T-helper 1 cell treated with Interleukin-12 subunit alpha and Interleukin-12 subunit beta and Interleukin-4 antibody, amounts not matched to agents 30 μg/mL and 1 μg/mL, for 36 hours (primary cell): ENCODE measurements at regions not wholly inside any gene's neighbourhood (a gene's known extent, or its start where the extent isn't known, plus 50 kb on each side); places are given as distances from the start of the nearest gene placed in this dataset.
"Not testable (repeated sequence)": the region's sequence is repeated elsewhere in the genome, so short reads cannot be mapped to it uniquely, and the experiment has no call there.

Experiments used
- H3K27ac Mint-ChIP-seq: one replicate; pipeline ENCODE4 v1.8.0; 2021; ENCODE audit warnings: mild to moderate bottlenecking, mixed read lengths
- H3K27me3 Mint-ChIP-seq: one replicate; pipeline ENCODE4 v1.8.0; 2021; ENCODE audit warnings: low read depth, mixed read lengths
- H3K36me3 Mint-ChIP-seq: one replicate; pipeline ENCODE4 v1.8.0; 2021; ENCODE audit warnings: low read depth, mixed read lengths
- H3K4me1 Mint-ChIP-seq: one replicate; pipeline ENCODE4 v1.8.0; 2021; ENCODE audit warnings: low read depth, mixed read lengths
- H3K4me3 Mint-ChIP-seq: one replicate; pipeline ENCODE4 v1.8.0; 2021; ENCODE audit warnings: mild to moderate bottlenecking, moderate library complexity, mixed read lengths
- H3K9me3 Mint-ChIP-seq: one replicate; pipeline ENCODE4 v1.8.0; 2021; ENCODE audit warnings: mixed read lengths

DNA sequence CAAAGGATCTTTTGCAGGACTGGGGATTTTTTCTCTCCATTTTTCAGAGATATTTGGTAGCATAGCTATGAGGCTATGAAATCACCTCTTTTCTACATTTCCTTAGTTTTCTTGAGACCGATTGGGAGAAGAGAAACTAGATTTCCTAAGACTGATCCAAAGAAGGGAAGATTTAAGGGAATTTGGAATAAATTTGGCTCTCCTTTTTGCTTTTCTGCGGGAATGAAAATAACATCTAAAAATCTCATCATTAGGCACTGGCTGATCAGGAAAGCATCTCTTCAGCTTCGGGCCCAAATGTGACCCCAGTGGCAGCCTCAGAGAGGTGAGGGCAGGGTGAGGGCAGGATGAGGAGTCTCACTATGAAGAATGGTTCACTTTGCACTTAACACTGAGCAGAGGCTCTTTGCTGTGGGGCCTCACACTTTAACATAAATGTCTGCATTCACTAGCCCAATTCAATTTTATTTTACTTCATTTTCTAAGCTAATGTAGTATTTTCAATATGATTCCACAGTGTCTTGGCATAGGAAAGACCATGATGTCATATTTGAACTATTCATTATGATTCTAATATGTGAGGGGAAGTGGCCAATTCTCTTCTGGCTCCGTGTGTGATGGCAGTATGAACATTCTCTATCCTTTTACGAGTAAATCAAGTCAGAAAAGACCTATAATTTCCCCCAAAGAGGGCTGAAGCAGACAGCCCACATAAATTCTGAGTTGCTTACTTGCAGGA lies 193.2 kb downstream of the MEX3B start:
- no peaks in the 10 kb centered on the region for H3K27me3 Mint-ChIP-seq
- no peak overlapping the region for H3K4me3 Mint-ChIP-seq
- no peaks in the 10 kb centered on the region for H3K36me3 Mint-ChIP-seq
- no peaks in the 10 kb centered on the region for H3K4me1 Mint-ChIP-seq
- no peak overlapping the region for H3K27ac Mint-ChIP-seq
- no peaks in the 10 kb centered on the region for H3K9me3 Mint-ChIP-seq

DNA sequence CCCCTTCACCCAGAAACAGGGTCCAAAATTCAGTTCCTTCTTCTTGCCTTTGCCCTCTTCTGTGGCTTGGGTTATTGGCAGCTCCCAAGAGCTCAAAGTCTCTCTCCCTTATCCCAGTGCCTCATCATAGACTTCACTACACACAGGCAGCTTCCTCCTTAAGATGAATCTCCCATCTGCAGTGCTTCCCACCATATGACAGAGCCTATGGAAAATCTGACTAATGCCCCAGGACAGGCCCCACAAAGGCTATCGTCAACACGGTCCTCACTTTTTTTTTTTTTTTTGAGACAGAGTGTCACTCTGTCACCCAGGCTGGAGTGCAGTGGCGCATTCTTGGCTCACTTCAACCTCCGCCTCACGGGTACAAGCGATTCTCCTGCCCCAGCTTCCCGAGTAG lies 194.1 kb downstream of the MEX3B start:
- H3K4me3 Mint-ChIP-seq: no peak overlapping the region
- H3K4me1 Mint-ChIP-seq: no peaks in the 10 kb centered on the region
- H3K27ac Mint-ChIP-seq: no peak overlapping the region
- H3K9me3 Mint-ChIP-seq: no peaks in the 10 kb centered on the region
- H3K36me3 Mint-ChIP-seq: no peaks in the 10 kb centered on the region
- no peaks in the 10 kb centered on the region for H3K27me3 Mint-ChIP-seq

DNA sequence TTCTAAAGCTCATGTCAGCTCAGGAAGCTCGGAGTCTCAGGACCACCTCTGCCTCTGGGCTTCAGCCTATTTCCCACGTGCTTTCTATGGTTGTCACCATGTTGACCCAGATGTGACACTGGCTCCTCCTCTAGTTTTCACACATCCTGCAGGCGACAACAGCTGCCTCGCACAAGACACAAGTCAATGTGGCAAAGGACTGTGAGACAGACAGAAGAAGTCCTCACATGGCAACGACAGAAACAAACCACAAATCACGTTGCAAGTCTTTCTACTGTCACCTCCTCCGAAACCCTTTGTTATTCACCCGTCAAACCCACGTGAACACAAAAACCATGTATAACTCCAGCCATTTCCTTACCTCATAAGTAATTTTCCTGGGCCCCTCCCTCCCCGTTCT lies 194.5 kb downstream of the MEX3B start:
- no peaks in the 10 kb centered on the region for H3K27me3 Mint-ChIP-seq
- no peaks in the 10 kb centered on the region for H3K9me3 Mint-ChIP-seq
- no peaks in the 10 kb centered on the region for H3K36me3 Mint-ChIP-seq
- H3K4me1 Mint-ChIP-seq: no peaks in the 10 kb centered on the region
- no peak overlapping the region for H3K4me3 Mint-ChIP-seq
- no peak overlapping the region for H3K27ac Mint-ChIP-seq

DNA sequence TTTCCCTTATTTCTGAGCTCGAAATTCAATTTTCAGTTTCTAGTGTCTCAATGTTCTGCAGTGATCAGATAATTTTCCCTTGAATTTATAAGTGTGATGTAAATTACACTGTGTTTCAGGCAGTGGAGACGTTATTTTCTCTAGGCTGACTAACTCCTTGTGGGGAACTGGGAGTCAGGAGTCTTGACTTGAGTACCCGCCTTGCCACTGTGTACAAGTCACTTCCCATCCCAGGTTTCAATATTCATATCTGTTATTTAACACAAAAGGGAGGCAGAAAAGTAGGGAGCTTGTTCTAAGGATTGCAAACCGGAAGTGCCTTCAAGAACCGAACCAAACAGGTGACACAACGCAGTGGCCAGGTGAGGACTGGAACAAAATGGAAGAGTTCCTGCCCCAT lies 196.5 kb downstream of the MEX3B start:
- Mint-ChIP-seq H3K27ac (no peak overlapping the region), H3K27me3 (no peaks in the 10 kb centered on the region), H3K9me3 (no peaks in the 10 kb centered on the region), H3K36me3 (no peaks in the 10 kb centered on the region), H3K4me3 (no peak overlapping the region), H3K4me1 (no peaks in the 10 kb centered on the region)

DNA sequence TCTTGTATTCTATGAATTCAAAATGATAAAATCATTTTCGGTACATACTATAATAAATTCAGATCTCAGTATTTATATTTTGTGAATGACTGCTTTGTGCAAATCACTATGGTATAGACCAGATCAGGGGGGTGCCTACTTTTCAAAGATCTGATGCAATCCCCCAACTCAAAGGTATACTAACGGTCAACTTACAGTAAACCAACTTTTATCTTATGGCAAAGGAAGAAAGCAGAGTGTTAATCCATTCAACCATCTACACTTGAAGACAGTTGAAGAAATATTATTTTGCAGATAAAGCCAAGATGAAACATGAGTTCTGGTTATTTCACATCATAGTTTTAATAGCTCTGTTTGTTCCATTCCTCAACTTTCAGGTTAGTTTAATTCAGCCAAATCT lies 197.1 kb downstream of the MEX3B start:
- Mint-ChIP-seq H3K36me3 (no peaks in the 10 kb centered on the region), H3K27me3 (no peaks in the 10 kb centered on the region), H3K9me3 (no peaks in the 10 kb centered on the region), H3K4me1 (no peaks in the 10 kb centered on the region), H3K4me3 (no peak overlapping the region), H3K27ac (no peak overlapping the region)

DNA sequence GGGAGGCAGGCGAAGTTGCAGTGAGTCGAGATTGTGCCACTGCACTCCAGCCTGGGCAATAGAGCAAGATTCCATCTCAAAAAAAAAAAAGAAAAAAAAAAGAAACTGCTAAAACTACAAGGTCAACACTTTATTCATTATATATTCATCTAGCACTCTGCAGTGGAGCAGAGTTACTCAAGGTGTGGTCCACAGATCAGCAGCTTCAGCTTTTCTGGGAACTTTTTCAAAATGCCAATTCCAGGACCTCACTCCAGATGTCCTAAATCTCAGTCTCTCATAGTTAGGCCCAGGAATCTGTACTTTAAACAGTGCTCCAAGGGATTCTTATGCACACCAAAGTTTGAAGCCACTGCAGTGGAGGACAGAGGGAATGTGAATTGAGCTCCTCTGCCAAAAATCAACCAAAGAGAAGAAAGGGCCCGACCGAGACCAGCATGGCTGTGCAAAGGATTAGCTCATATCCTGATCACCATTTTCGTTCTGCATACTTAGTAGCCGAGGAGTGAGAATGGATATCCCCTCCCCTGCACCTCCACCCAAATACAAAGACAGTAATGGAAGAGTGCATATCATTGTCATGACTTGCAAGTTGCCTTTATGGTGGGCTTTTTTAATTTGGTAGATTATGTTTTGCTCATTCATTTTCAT lies 201.9 kb downstream of the MEX3B start:
- Mint-ChIP-seq H3K9me3 (no peaks in the 10 kb centered on the region), H3K4me3 (no peak overlapping the region), H3K27ac (no peak overlapping the region), H3K36me3 (no peaks in the 10 kb centered on the region), H3K4me1 (no peaks in the 10 kb centered on the region), H3K27me3 (no peaks in the 10 kb centered on the region)

DNA sequence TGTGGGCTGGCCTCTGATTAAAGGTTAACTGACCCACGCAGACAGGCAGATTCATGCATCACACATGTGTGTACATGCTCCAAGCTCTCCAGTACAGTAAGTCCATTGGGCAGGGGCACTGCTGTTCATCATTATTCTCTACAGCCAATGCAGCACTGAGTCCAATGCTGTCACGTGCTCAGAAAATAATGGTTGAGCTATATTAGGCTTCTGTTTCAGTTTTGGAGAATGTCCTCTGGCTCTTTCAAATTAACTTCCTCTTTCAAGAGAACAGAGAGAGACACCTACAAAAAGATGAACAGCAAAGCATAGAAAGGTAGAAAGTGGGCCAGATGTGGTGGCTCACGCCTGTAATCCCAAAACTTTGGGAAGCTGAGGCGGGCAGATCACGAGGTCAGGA lies 202.6 kb downstream of the MEX3B start:
- no peaks in the 10 kb centered on the region for H3K9me3 Mint-ChIP-seq
- H3K4me3 Mint-ChIP-seq: no peak overlapping the region
- H3K27me3 Mint-ChIP-seq: no peaks in the 10 kb centered on the region
- H3K27ac Mint-ChIP-seq: no peak overlapping the region
- H3K36me3 Mint-ChIP-seq: no peaks in the 10 kb centered on the region
- no peaks in the 10 kb centered on the region for H3K4me1 Mint-ChIP-seq

DNA sequence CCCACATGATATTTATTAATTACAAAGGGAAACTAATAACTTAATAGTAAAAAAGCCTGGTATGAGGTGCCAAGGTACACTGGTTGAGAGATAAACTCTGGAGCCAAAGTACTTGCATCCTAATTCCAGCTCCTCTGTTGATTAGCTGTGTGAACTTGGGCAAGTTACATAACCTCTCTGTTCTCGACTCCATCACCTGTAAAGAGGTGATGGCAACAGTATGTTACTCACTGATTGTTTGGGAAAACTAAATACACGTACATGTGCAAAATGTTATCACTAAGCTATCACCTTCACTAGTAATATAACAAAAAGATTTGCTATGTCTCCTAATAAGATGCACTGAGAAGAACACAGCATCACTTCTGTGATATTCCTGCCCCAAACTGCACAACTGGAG lies 206.4 kb downstream of the MEX3B start:
- Mint-ChIP-seq H3K9me3 (no peaks in the 10 kb centered on the region), H3K27me3 (no peaks in the 10 kb centered on the region), H3K4me3 (no peak overlapping the region), H3K4me1 (no peaks in the 10 kb centered on the region), H3K36me3 (no peaks in the 10 kb centered on the region), H3K27ac (no peak overlapping the region)

DNA sequence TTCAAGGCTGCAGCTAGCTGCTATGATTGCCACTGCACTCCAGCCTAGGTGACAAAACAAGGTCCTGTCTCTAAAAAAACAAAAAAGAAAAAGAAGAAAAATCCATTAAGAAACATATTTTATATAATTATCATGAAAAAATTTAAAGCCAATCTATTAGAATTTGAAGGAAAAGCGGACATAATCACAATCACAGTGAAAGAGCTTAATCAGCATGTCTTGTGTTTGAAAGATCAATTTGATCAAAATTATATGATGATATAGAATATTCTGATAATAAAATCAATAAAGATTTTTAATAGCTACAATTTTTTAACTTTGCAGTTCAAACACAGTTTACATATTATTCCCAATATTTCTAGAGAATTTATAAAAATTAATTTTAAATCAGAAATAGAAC lies 210.1 kb downstream of the MEX3B start:
- Mint-ChIP-seq H3K36me3 (no peaks in the 10 kb centered on the region), H3K4me1 (no peaks in the 10 kb centered on the region), H3K27ac (no peak overlapping the region), H3K27me3 (no peaks in the 10 kb centered on the region), H3K9me3 (no peaks in the 10 kb centered on the region), H3K4me3 (no peak overlapping the region)

DNA sequence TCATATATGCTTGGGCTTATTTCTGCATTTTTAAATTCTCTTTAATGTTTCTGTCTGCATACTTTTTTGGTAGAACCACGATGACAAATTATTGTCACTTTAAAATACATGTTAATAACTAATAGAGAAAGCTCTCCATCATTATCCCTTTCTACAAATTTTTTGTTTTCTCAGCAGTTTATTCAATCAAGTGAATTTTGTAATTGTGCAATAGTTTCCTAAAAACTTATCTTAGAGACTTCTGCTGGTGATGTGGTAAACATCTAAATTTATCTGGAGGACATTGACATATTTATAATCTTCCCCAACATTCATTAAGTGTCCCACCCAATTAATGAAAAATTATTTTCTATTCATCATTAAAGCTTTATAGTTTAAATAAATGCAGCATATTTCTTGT lies 215.3 kb downstream of the MEX3B start:
- no peak overlapping the region for H3K27ac Mint-ChIP-seq
- H3K4me3 Mint-ChIP-seq: no peak overlapping the region
- no peaks in the 10 kb centered on the region for H3K9me3 Mint-ChIP-seq
- H3K27me3 Mint-ChIP-seq: no peaks in the 10 kb centered on the region
- H3K36me3 Mint-ChIP-seq: no peaks in the 10 kb centered on the region
- H3K4me1 Mint-ChIP-seq: no peaks in the 10 kb centered on the region

DNA sequence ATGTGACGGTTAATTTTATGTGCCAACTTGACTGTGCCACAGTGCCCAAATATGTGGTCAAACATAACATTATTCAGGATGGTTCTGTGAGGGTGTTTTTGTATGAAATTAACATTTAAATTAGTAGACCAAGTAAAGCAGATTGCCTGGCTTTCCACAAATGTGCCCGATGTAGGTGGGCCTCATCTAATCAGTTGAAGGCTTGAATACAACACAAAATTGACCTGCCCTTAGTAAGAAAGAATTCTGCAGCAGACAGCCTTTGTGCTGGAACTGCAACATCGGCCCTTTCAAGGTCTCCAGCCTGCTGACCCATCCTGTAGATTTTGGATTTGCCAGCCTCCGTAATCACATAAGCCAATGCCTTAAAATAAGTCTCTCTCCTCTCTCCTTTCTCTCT lies 215.9 kb downstream of the MEX3B start:
- Mint-ChIP-seq H3K4me1 (no peaks in the 10 kb centered on the region), H3K27ac (no peak overlapping the region), H3K9me3 (no peaks in the 10 kb centered on the region), H3K4me3 (no peak overlapping the region), H3K27me3 (no peaks in the 10 kb centered on the region), H3K36me3 (no peaks in the 10 kb centered on the region)

DNA sequence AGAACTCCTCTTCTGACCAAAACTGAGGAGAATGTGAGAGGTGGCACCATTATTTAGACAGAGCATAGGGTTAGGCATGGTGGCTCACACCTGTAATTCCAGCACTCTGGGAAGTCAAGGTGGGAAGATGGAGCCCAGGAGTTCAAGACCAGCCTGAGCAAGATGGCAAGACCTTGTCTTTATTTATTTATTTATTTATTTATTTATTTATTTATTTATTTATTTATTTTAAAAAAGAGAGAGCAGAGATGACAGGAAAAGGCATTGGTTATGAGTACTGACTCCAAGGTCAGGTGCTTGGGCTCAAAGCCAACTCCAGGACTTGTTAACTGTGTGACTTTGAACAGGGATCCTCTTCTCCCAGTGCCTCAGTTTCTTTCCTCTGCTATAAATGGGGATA lies 217.7 kb downstream of the MEX3B start:
- Mint-ChIP-seq H3K27me3 (no peaks in the 10 kb centered on the region), H3K27ac (no peak overlapping the region), H3K4me3 (no peak overlapping the region), H3K9me3 (no peaks in the 10 kb centered on the region), H3K36me3 (no peaks in the 10 kb centered on the region), H3K4me1 (no peaks in the 10 kb centered on the region)

DNA sequence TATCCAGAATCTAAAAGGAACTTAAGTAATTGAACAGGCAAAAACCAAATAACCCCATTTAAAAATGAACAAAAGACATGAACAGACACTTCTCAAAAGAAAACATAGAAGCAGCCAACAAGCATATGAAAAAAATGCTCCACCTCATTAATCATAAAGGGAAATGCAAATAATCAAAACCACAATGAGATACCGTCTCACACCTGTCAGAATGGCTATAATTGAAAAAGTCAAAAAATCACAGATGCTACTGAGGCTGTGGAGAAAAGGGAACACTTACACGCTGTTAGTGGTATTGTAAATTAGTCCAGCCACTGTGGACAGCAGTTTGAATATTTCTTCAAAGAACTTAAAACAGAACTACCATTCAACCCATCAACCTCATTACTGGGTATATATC lies 220.7 kb downstream of the MEX3B start:
- Mint-ChIP-seq H3K4me3 (no peak overlapping the region), H3K27ac (no peak overlapping the region), H3K27me3 (no peaks in the 10 kb centered on the region), H3K9me3 (no peaks in the 10 kb centered on the region), H3K4me1 (no peaks in the 10 kb centered on the region), H3K36me3 (no peaks in the 10 kb centered on the region)

DNA sequence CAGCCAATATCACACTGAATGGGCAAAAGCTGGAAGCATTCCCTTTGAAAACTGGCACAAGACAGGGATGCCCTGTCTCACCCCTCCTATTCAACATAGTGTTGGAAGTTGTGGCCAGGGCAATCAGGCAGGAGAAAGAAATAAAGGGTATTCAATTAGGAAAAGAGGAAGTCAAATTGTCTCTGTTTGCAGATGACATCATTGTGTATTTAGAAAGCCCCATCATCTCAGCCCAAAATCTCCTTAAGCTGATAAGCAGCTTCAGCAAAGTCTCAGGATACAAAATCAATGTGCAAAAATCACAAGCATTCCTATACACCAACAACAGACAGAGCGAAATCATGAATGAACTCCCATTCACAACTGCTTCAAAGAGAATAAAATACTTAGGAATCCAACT lies 223.2 kb downstream of the MEX3B start:
- not testable (repeated sequence) for H3K27ac Mint-ChIP-seq, H3K36me3 Mint-ChIP-seq, H3K4me3 Mint-ChIP-seq, H3K27me3 Mint-ChIP-seq, H3K9me3 Mint-ChIP-seq, H3K4me1 Mint-ChIP-seq

DNA sequence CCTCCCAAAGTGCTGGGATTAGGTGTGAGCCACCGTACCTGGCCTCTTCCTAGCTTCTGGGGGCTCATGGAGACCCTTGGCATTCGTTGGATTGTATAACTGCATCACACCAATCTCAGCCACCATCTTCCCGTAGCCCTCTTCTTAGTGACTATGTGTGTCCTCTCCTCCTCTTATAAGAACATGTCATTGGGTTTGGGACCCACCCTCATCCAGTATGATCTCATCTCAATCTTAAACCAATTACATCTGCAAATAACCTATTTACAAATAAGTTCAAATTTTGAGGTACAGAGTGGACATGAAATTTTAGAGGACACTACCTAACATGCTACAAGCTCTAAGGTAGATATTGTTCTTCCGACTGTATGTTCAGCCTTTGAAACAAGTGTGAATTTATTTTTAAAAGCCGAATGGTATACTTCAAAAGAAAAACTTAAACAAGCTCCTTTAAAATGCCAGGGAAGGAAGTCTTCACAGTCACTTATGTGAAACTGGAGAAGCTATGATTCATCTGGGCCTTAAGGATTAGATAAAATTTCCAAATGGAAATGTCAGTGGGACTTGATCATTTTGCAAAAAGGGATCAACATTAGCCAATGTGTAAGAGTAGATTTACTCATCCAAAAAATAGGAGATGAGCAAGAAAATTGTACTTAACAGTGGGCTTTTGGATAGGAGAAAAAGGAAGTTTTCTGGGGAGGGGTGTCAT lies 225.7 kb downstream of the MEX3B start:
- H3K4me3 Mint-ChIP-seq: no peak overlapping the region
- no peaks in the 10 kb centered on the region for H3K36me3 Mint-ChIP-seq
- H3K9me3 Mint-ChIP-seq: no peaks in the 10 kb centered on the region
- H3K27me3 Mint-ChIP-seq: no peaks in the 10 kb centered on the region
- H3K4me1 Mint-ChIP-seq: no peaks in the 10 kb centered on the region
- H3K27ac Mint-ChIP-seq: no peak overlapping the region
